Calu3 (cell line): ENCODE measurements at regions not wholly inside any gene's neighbourhood (a gene's known extent, or its start where the extent isn't known, plus 50 kb on each side); places are given as distances from the start of the nearest gene placed in this dataset.

ENCODE experiments used
- BruUV-seq: library from RNA; stranded (reverse); fragments of 400-500 nt; replicated peaks from 2 replicates; lab custom pipeline; 2021; lab: Mats Ljungman, UMichigan
- CTCF ChIA-PET: fragments of 300-600 bp; sonication (Branson Sonifier 250); formaldehyde crosslinking; loops from one replicate; lab custom pipeline; 2022; ENCODE audit warnings: antibody characterized with exemption; lab: Charles Lee
- DNase-seq: peaks from one replicate; pipeline ENCODE4 v3.0.0; 2022
- H3K27ac Mint-ChIP-seq: one replicate; pipeline ENCODE4 v1.8.0; 2022; ENCODE audit warnings: mixed read lengths; ENCODE audit not compliant: unreplicated experiment
- H3K27me3 Mint-ChIP-seq: one replicate; pipeline ENCODE4 v1.8.0; 2022; ENCODE audit warnings: mixed read lengths; ENCODE audit not compliant: unreplicated experiment
- H3K36me3 Mint-ChIP-seq: one replicate; pipeline ENCODE4 v1.8.0; 2022; ENCODE audit warnings: mild to moderate bottlenecking, moderate library complexity, mixed read lengths; ENCODE audit not compliant: insufficient read depth, unreplicated experiment
- H3K4me1 Mint-ChIP-seq: one replicate; pipeline ENCODE4 v1.8.0; 2022; ENCODE audit warnings: mild to moderate bottlenecking, low read depth, mixed read lengths; ENCODE audit not compliant: unreplicated experiment
- H3K4me3 Mint-ChIP-seq: one replicate; pipeline ENCODE4 v1.8.0; 2022; ENCODE audit warnings: mild to moderate bottlenecking, low read depth, moderate library complexity, mixed read lengths; ENCODE audit not compliant: unreplicated experiment
- H3K9me3 Mint-ChIP-seq: one replicate; pipeline ENCODE4 v1.8.0; 2022; ENCODE audit warnings: low read depth, mixed read lengths; ENCODE audit not compliant: unreplicated experiment
- intact Hi-C: fragments of 100-400 bp; cut with micrococcal nuclease; formaldehyde crosslinking; loops from one replicate; pipeline ENCODE4 v1.10.0; 2022; ENCODE audit not compliant: unreplicated experiment
- TF ChIP-seq, protein P1 (sequence below): fragments of 200-600 bp; IDR thresholded peaks from one replicate; pipeline ENCODE4 v1.8.0; 2022; ENCODE audit warnings: antibody characterized with exemption; ENCODE audit not compliant: unreplicated experiment

DNA sequence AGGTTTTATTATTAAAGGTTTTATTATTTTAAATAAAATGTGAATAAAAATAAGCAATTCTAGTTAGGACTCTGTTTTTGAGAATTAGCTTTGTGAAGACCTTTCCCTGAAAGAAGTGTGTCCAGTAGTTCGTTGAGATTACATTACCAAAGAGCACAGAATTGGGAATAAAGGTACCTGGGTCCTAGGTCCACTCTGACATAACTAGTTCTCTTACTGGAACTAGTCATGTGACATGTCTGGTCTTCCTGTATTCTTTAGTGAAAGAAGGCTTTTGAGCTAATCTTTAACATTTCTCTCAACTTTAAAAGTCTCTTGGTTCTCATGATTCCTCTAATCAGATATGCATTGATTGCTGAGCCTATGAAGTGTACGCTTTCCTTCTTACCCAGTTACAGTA, 292.0 kb upstream of the SMIM31 start:
- Mint-ChIP-seq H3K36me3 (no peaks in the 10 kb centered on the region), H3K9me3 (no peaks in the 10 kb centered on the region), H3K27me3 (no peaks in the 10 kb centered on the region), H3K4me1 (no peaks in the 10 kb centered on the region), H3K27ac (no peak overlapping the region), H3K4me3 (no peak overlapping the region)
- no TSS peak for BruUV-seq
- intact Hi-C loops = no loop called here
- TF ChIP-seq, protein P1, sequence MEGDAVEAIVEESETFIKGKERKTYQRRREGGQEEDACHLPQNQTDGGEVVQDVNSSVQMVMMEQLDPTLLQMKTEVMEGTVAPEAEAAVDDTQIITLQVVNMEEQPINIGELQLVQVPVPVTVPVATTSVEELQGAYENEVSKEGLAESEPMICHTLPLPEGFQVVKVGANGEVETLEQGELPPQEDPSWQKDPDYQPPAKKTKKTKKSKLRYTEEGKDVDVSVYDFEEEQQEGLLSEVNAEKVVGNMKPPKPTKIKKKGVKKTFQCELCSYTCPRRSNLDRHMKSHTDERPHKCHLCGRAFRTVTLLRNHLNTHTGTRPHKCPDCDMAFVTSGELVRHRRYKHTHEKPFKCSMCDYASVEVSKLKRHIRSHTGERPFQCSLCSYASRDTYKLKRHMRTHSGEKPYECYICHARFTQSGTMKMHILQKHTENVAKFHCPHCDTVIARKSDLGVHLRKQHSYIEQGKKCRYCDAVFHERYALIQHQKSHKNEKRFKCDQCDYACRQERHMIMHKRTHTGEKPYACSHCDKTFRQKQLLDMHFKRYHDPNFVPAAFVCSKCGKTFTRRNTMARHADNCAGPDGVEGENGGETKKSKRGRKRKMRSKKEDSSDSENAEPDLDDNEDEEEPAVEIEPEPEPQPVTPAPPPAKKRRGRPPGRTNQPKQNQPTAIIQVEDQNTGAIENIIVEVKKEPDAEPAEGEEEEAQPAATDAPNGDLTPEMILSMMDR = no peak
- CTCF ChIA-PET = no interaction called here
- no peak for DNase-seq

DNA sequence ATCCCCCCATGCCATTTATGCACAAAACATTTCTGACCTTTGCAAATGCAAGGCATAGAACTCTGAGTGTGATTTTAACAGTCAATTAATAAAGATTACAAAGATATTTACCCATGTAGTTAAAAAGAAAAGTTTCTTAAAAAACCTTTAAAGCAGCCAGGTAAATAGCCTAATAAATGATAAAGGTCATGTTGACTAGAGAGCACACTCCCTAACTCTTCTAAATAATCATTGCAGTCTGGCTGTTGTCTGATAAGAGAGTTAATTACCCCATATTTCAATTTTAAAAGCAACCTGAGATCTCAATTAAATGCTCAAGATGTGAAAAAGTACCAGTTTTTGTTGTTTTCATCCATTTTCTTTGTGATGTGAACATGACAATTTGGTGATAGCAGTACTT, 291.5 kb upstream of the SMIM31 start:
- intact Hi-C loops = no loop called here
- no peaks in the 10 kb centered on the region for H3K36me3 Mint-ChIP-seq

DNA sequence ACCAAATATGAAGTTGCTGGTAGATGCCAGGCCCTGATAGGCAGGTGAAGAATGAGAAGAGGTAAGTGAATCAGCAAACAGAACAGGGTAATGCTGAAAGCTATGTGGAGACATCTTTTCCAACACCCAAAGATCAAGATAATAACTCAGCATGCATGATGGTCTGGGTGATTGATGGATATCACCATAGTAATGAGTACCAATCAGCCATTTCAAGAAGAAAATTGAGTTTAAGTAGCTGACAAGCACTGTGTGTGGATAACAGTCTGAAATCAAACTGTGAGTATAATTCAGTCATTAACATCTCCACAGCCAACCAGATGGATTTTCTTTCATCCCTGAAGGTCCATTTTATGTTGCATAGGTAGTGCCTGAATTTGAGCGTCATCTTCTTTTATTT, 289.6 kb upstream of the SMIM31 start:
- Mint-ChIP-seq H3K4me1 (no peaks in the 10 kb centered on the region), H3K4me3 (no peak overlapping the region), H3K27me3 (no peaks in the 10 kb centered on the region), H3K27ac (no peak overlapping the region), H3K9me3 (no peaks in the 10 kb centered on the region), H3K36me3 (no peaks in the 10 kb centered on the region)
- BruUV-seq = no TSS peak
- TF ChIP-seq, protein P1 = no peak
- intact Hi-C loops = no loop called here
- CTCF ChIA-PET = no interaction called here
- no peak for DNase-seq

More for the DNA sequence above, 291.5 kb upstream of the SMIM31 start:
- Mint-ChIP-seq H3K27me3 (no peaks in the 10 kb centered on the region), H3K4me3 (no peak overlapping the region), H3K4me1 (no peaks in the 10 kb centered on the region), H3K27ac (no peak overlapping the region), H3K9me3 (no peaks in the 10 kb centered on the region)
- CTCF ChIA-PET = no interaction called here
- no peak for DNase-seq
- no TSS peak for BruUV-seq
- TF ChIP-seq, protein P1 = no peak

GRCh38 chr4:164467493-164467892, 286.4 kb upstream of the SMIM31 start:
- no TSS peak for BruUV-seq
- CTCF ChIA-PET = no interaction called here

More at GRCh38 chr4:164467493-164467892, 286.4 kb upstream of the SMIM31 start:
- no peaks in the 10 kb centered on the region for H3K27me3 Mint-ChIP-seq
- no peaks in the 10 kb centered on the region for H3K9me3 Mint-ChIP-seq
- H3K4me1 Mint-ChIP-seq = no peaks in the 10 kb centered on the region
- H3K36me3 Mint-ChIP-seq = no peaks in the 10 kb centered on the region
- TF ChIP-seq, protein P1 = no peak
- DNase-seq = no peak
- no peak overlapping the region for H3K27ac Mint-ChIP-seq
- intact Hi-C loops = no loop called here
- no peak overlapping the region for H3K4me3 Mint-ChIP-seq
